PC-3 (cell line): ENCODE measurements at regions not wholly inside any gene's neighbourhood (a gene's known extent, or its start where the extent isn't known, plus 50 kb on each side); places are given as distances from the start of the nearest gene placed in this dataset.

ENCODE experiments used
- ATAC-seq: fragments of 200-7000 bp; cut with Tn5 transposase; 2 replicates; pipeline ENCODE4 v1.9.1; 2020; ENCODE audit warnings: mild to moderate bottlenecking, moderate library complexity
- BruUV-seq: library from RNA; stranded (reverse); fragments of 400-500 nt; replicated peaks from 2 replicates; lab custom pipeline; 2021; lab: Mats Ljungman, UMichigan
- CTCF ChIA-PET: fragments of 300-600 bp; sonication (Branson Sonifier 250); formaldehyde crosslinking; loops from one replicate; lab custom pipeline; 2022; ENCODE audit warnings: antibody characterized with exemption; lab: Charles Lee
- POLR2A ChIA-PET: fragments of 300-600 bp; sonication (Branson Sonifier 250); formaldehyde crosslinking; loops from one replicate; lab custom pipeline; 2022; ENCODE audit warnings: antibody characterized with exemption; ENCODE audit not compliant: unreplicated experiment; lab: Charles Lee
- DNase-seq: peaks from one replicate; pipeline ENCODE4 v3.0.0-alpha.2; 2015
- H2AFZ ChIP-seq: fragments of 300-600 bp; sonication (generic); 2 replicates; pipeline ENCODE4 v1.6.0; 2016; ENCODE audit warnings: antibody characterized with exemption, low read length
- H3F3A ChIP-seq: fragments of 300-600 bp; sonication (generic); one replicate; pipeline ENCODE4 v1.6.0; 2017; ENCODE audit warnings: antibody characterized with exemption, low read length, control low read depth, mild to moderate bottlenecking; ENCODE audit not compliant: unreplicated experiment
- H3K27ac ChIP-seq: fragments of 300-600 bp; sonication (generic); 2 replicates; pipeline ENCODE4 v1.5.1; 2016; ENCODE audit warnings: mild to moderate bottlenecking, low read length
- H3K27me3 ChIP-seq: fragments of 300-600 bp; sonication (generic); 2 replicates; pipeline ENCODE4 v1.6.1; 2016; ENCODE audit warnings: low read length, mixed read lengths
- H3K36me3 ChIP-seq: fragments of 300-600 bp; sonication (generic); 2 replicates; pipeline ENCODE4 v1.6.1; 2016; ENCODE audit warnings: low read depth, mixed run types, low read length, mixed read lengths
- H3K4me1 ChIP-seq: fragments of 300-600 bp; sonication (generic); 2 replicates; pipeline ENCODE4 v1.5.1; 2016; ENCODE audit warnings: low read length; ENCODE audit not compliant: insufficient read depth
- H3K4me2 ChIP-seq: fragments of 300-600 bp; sonication (generic); 2 replicates; pipeline ENCODE4 v1.6.0; 2016; ENCODE audit warnings: low read length
- H3K4me3 ChIP-seq: fragments of 300-600 bp; sonication (generic); 2 replicates; pipeline ENCODE4 v1.5.1; 2016; ENCODE audit warnings: mild to moderate bottlenecking, low read length, mixed read lengths
- H3K79me2 ChIP-seq: fragments of 300-600 bp; sonication (generic); 2 replicates; pipeline ENCODE4 v1.6.1; 2017; ENCODE audit warnings: low read length, mixed read lengths
- H3K9ac ChIP-seq: fragments of 300-600 bp; sonication (generic); 2 replicates; pipeline ENCODE4 v1.6.0; 2016; ENCODE audit warnings: mild to moderate bottlenecking, low read length
- H3K9me2 ChIP-seq: fragments of 300-600 bp; sonication (generic); replicated peaks from 2 replicates; pipeline ENCODE4 v1.6.1; 2016; ENCODE audit warnings: mixed run types, low read length, mixed read lengths
- H3K9me3 ChIP-seq: fragments of 300-600 bp; sonication (generic); 2 replicates; pipeline ENCODE4 v1.6.1; 2016; ENCODE audit warnings: low read length, mixed read lengths
- H4K20me1 ChIP-seq: fragments of 300-600 bp; sonication (generic); 2 replicates; pipeline ENCODE4 v1.6.1; 2016; ENCODE audit warnings: low read length, mixed read lengths
- EZH2 ChIP-seq: fragments of 300-600 bp; sonication (generic); IDR thresholded peaks from one replicate; pipeline ENCODE4 v1.6.1; 2017; ENCODE audit warnings: antibody characterized with exemption, mild to moderate bottlenecking, low read length; ENCODE audit not compliant: unreplicated experiment
- EZH2phosphoT487 ChIP-seq: fragments of 300-600 bp; sonication (generic); IDR thresholded peaks from 2 replicates; pipeline ENCODE4 v1.6.1; 2018; ENCODE audit warnings: mild to moderate bottlenecking, antibody characterized with exemption, low read length, borderline replicate concordance
- intact Hi-C: fragments of 100-400 bp; cut with micrococcal nuclease; formaldehyde crosslinking; loops from 2 replicates; pipeline ENCODE4 v1.9.0; 2023
- TF ChIP-seq, protein P1 (sequence below): fragments of 300-600 bp; sonication (generic); conservative IDR thresholded peaks from 2 replicates; pipeline ENCODE4 v1.5.1; 2017; ENCODE audit warnings: antibody characterized with exemption, low read depth, mild to moderate bottlenecking, low read length

DNA sequence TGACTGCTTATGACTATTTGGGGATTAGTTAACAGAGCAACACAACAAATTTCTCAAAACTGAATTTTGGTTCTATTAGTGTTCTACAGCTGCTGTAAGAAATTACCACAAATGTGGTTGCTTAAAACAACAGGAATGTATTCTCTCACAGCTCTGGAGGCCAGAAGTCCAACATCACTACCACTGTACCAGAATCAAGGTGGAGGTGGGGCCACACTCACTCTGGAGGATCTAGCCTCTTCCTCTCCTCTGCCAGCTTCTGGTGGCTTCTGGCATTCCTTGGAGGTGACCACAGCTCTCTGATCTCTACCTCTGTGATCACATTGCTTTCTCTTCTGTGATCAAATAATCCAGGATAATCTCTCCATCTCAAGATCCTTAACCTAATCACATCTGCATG lies 194.7 kb upstream of the BMPER start:
- Histone ChIP-seq H4K20me1 (no peaks in the 10 kb centered on the region), H2AFZ (no peak overlapping the region), H3K4me2 (no peak overlapping the region), H3K9ac (no peak overlapping the region), H3F3A (no peaks in the 10 kb centered on the region), H3K9me2 (no peaks in the 10 kb centered on the region), H3K27ac (no peak overlapping the region), H3K36me3 (no peaks in the 10 kb centered on the region), H3K27me3 (no peaks in the 10 kb centered on the region), H3K4me1 (no peaks in the 10 kb centered on the region), H3K4me3 (no peak overlapping the region), H3K79me2 (no peaks in the 10 kb centered on the region), H3K9me3 (no peaks in the 10 kb centered on the region)
- no TSS peak for BruUV-seq
- ChIA-PET CTCF (no interaction called here), POLR2A (no interaction called here)
- no peak for ATAC-seq
- TF ChIP-seq EZH2phosphoT487 (no peak), EZH2 (no peak)
- TF ChIP-seq, protein P1, sequence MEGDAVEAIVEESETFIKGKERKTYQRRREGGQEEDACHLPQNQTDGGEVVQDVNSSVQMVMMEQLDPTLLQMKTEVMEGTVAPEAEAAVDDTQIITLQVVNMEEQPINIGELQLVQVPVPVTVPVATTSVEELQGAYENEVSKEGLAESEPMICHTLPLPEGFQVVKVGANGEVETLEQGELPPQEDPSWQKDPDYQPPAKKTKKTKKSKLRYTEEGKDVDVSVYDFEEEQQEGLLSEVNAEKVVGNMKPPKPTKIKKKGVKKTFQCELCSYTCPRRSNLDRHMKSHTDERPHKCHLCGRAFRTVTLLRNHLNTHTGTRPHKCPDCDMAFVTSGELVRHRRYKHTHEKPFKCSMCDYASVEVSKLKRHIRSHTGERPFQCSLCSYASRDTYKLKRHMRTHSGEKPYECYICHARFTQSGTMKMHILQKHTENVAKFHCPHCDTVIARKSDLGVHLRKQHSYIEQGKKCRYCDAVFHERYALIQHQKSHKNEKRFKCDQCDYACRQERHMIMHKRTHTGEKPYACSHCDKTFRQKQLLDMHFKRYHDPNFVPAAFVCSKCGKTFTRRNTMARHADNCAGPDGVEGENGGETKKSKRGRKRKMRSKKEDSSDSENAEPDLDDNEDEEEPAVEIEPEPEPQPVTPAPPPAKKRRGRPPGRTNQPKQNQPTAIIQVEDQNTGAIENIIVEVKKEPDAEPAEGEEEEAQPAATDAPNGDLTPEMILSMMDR: no peak
- intact Hi-C loops: no loop called here
- no peak for DNase-seq

DNA sequence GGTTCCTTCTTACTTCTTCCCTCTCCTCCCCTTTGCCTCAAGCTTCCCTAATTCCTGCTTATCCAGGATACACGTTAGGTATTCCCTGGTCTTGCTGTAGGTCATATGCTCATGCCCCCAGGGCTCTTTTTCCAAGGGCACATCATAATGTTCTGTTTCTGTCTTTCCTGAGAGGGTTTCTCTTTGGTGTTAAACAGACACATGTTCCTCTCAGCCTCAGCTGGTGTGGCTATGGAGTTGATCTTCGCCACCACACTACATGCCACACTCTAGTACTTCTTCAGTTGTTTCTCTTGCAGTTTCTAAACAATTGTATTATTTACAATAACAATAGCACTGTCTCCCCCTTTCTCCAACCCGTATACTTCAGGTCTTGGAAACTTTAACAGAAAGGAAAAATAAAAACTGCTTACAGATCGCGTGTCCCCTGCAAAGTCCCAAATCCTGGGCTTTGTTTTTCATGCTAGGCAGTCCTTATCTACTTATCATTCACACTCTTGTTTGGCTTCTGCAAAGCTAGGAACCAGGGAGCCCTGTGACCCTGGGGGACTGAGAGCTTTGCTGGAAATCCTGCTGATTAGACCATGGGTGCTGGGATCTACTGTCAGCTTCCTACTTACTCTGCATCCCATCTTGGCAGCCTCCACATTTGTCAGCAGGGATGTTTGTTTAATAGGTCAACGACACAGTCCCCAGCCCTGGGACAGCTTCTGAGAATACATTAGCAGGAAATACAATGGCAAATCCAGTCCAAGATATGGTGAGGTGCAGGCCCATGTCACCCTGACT lies 193.9 kb upstream of the BMPER start:
- ATAC-seq: no peak
- CTCF ChIA-PET: no interaction called here
- no peak overlapping the region for H3K4me2 ChIP-seq
- no TSS peak for BruUV-seq
- H3K79me2 ChIP-seq: no peaks in the 10 kb centered on the region
- no peak overlapping the region for H3K9ac ChIP-seq
- H3K27me3 ChIP-seq: no peaks in the 10 kb centered on the region
- no peaks in the 10 kb centered on the region for H3K9me2 ChIP-seq
- POLR2A ChIA-PET: no interaction called here
- H3K36me3 ChIP-seq: no peaks in the 10 kb centered on the region
- no peaks in the 10 kb centered on the region for H3K9me3 ChIP-seq
- H2AFZ ChIP-seq: no peak overlapping the region
- no peaks in the 10 kb centered on the region for H4K20me1 ChIP-seq
- H3K4me3 ChIP-seq: no peak overlapping the region
- H3K4me1 ChIP-seq: no peaks in the 10 kb centered on the region
- intact Hi-C loops: no loop called here
- TF ChIP-seq EZH2: no peak
- TF ChIP-seq, protein P1: no peak
- no peak for TF ChIP-seq EZH2phosphoT487
- H3K27ac ChIP-seq: no peak overlapping the region
- DNase-seq: no peak
- H3F3A ChIP-seq: no peaks in the 10 kb centered on the region

DNA sequence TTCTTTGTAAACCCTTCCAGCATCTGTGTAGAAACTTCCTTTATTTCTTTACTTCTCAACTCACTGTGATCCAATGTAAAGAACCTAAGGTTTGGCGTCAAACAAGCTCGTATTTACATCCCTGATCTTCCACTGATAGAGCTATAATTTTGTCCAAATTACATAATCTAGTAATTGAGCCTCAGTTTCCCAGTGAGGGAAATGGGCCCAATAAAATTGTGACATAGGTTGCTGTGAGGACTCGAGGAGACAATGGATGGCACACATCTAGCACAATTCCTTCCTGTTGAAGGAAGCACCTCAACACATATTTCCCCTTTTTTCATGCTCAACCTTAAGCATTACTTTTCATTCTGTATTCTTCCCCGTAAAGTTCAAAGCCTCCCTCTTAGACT lies 193.3 kb upstream of the BMPER start:
- no peaks in the 10 kb centered on the region for H4K20me1 ChIP-seq
- ATAC-seq (no peak), DNase-seq (no peak)
- BruUV-seq: no TSS peak
- H2AFZ ChIP-seq: no peak overlapping the region
- no peaks in the 10 kb centered on the region for H3F3A ChIP-seq
- H3K9me2 ChIP-seq: no peaks in the 10 kb centered on the region
- H3K4me2 ChIP-seq: no peak overlapping the region
- ChIA-PET CTCF (no interaction called here), POLR2A (no interaction called here)
- no peaks in the 10 kb centered on the region for H3K79me2 ChIP-seq
- TF ChIP-seq EZH2phosphoT487 (no peak), EZH2 (no peak)
- TF ChIP-seq, protein P1: no peak
- no peaks in the 10 kb centered on the region for H3K4me1 ChIP-seq
- H3K36me3 ChIP-seq: no peaks in the 10 kb centered on the region
- H3K9ac ChIP-seq: no peak overlapping the region
- H3K4me3 ChIP-seq: no peak overlapping the region
- no peaks in the 10 kb centered on the region for H3K27me3 ChIP-seq
- no peak overlapping the region for H3K27ac ChIP-seq
- intact Hi-C loops: no loop called here
- H3K9me3 ChIP-seq: no peaks in the 10 kb centered on the region
